Spleen (tissue), 7 donors: ENCODE measurements at regions not wholly inside any gene's neighbourhood (a gene's known extent, or its start where the extent isn't known, plus 50 kb on each side); places are given as distances from the start of the nearest gene placed in this dataset.

ENCODE experiments used
- CTCF ChIP-seq, 11 experiments: fragments of 200-600 bp in 7 of 11; fragments of 450-650 bp in 4 of 11; sonication (generic) in 4 of 11; IDR thresholded peaks in 8 of 11; conservative IDR thresholded peaks in 3 of 11; 1 replicate in 7 of 11; 2 replicates in 4 of 11; pipeline versions ENCODE4 v1.4.0 to v1.8.0; 2016 to 2021; ENCODE audit warnings: antibody characterized with exemption in 11 of 11, inconsistent platforms in 4 of 11, mild to moderate bottlenecking in 1 of 11
- POLR2A ChIP-seq, 3 donors: fragments of 450-650 bp; IDR thresholded peaks; one replicate each; pipeline ENCODE4 v1.5.1; 2017; ENCODE audit warnings: antibody characterized with exemption in 3 of 3, mild to moderate bottlenecking in 1 of 3
- POLR2AphosphoS5 ChIP-seq, 3 donors: sonication (generic); formaldehyde crosslinking; IDR thresholded peaks; one replicate each; pipeline ENCODE4 v1.5.1; 2017; ENCODE audit warnings: antibody characterized with exemption in 3 of 3
- donor health status: DM: no; HTN: no; CAD: no; lungs with moderate emphysema.
- donor health status: DM: no; HTN: no; CAD: no.
- donor health status: DM: no; HTN: no; CAD: no.

- TF ChIP-seq CTCF (IDR thresholded peaks at IDR 0.05 in 8 of 11, conservative IDR thresholded peaks at IDR 0.05 in 3 of 11) (no peak), POLR2A (IDR thresholded peaks at IDR 0.05) (no peak), POLR2AphosphoS5 (IDR thresholded peaks at IDR 0.05) (no peak)
These were observed 736.3 kb upstream of the ARRDC4 start for GRCh38 chr15:97224191-97224641.
